HG03097 (cell line): ENCODE measurements at regions not wholly inside any gene's neighbourhood (a gene's known extent, or its start where the extent isn't known, plus 50 kb on each side); places are given as distances from the start of the nearest gene placed in this dataset.

ENCODE experiments used
- ATAC-seq: cut with Tn5 transposase; IDR thresholded peaks from one replicate; pipeline ENCODE4 v1.9.1; 2021; ENCODE audit not compliant: unreplicated experiment, low FRiP score

GRCh38 chr21:43348801-43349261 lies 78.1 kb downstream of the SIK1 start:
- ATAC-seq: no peak

- no peak for ATAC-seq
Measured at GRCh38 chr21:43348170-43348766, 78.7 kb downstream of the SIK1 start.

- ATAC-seq: no peak
Measured at GRCh38 chr21:43347461-43348169, 79.3 kb downstream of the SIK1 start.

- no peak for ATAC-seq
Measured at GRCh38 chr21:43346551-43346950, 80.4 kb downstream of the SIK1 start.

- no peak for ATAC-seq
Measured at GRCh38 chr21:43345746-43346409, 81.1 kb downstream of the SIK1 start.

- no peak for ATAC-seq
Measured at GRCh38 chr21:43345046-43345745, 81.7 kb downstream of the SIK1 start.

- no peak for ATAC-seq
Measured at GRCh38 chr21:43343992-43344886, 82.7 kb downstream of the SIK1 start.

- no peak for ATAC-seq
Measured at GRCh38 chr21:43343095-43343991, 83.6 kb downstream of the SIK1 start.

GRCh38 chr21:43342301-43342881 lies 84.5 kb downstream of the SIK1 start:
- no peak for ATAC-seq

- no peak for ATAC-seq
Measured at GRCh38 chr21:43341378-43342161, 85.4 kb downstream of the SIK1 start.

GRCh38 chr21:43340491-43341377 lies 86.2 kb downstream of the SIK1 start:
- ATAC-seq: no peak

GRCh38 chr21:43339668-43340067 lies 87.3 kb downstream of the SIK1 start:
- ATAC-seq: no peak

- ATAC-seq: no peak
Measured at GRCh38 chr21:43338951-43339350, 88.0 kb downstream of the SIK1 start.

- no peak for ATAC-seq
Measured at GRCh38 chr21:43337901-43338655, 88.9 kb downstream of the SIK1 start.

- no peak for ATAC-seq
Measured at GRCh38 chr21:43335119-43335518, 91.8 kb downstream of the SIK1 start.

GRCh38 chr21:43334214-43334958 lies 92.5 kb downstream of the SIK1 start:
- ATAC-seq: no peak
